Parathyroid adenoma (tissue), 2 donors: ENCODE measurements at regions not wholly inside any gene's neighbourhood (a gene's known extent, or its start where the extent isn't known, plus 50 kb on each side); places are given as distances from the start of the nearest gene placed in this dataset.
"Not testable (repeated sequence)": the region's sequence is repeated elsewhere in the genome, so short reads cannot be mapped to it uniquely, and the experiment has no call there.

Experiments used
- H2AFZ ChIP-seq: fragments of 300-600 bp; sonication (generic); one replicate; pipeline ENCODE4 v1.7.0; 2017; ENCODE audit warnings: antibody characterized with exemption, mild to moderate bottlenecking
- H3K27ac ChIP-seq: fragments of 300-600 bp; sonication (generic); one replicate; pipeline ENCODE4 v1.7.0; 2017
- H3K27me3 ChIP-seq: fragments of 300-600 bp; sonication (generic); one replicate; pipeline ENCODE4 v1.7.0; 2017; ENCODE audit warnings: low read length; ENCODE audit not compliant: control insufficient read depth, insufficient read depth
- H3K36me3 ChIP-seq: fragments of 300-600 bp; sonication (generic); one replicate; pipeline ENCODE4 v1.7.0; 2017; ENCODE audit warnings: low read length; ENCODE audit not compliant: control insufficient read depth, insufficient read depth
- H3K4me1 ChIP-seq: fragments of 300-600 bp; sonication (generic); one replicate; pipeline ENCODE4 v1.7.0; 2017; ENCODE audit warnings: control low read depth
- H3K4me2 ChIP-seq: fragments of 300-600 bp; sonication (generic); one replicate; pipeline ENCODE4 v1.7.0; 2017; ENCODE audit warnings: low read length
- H3K4me3 ChIP-seq: fragments of 300-600 bp; sonication (generic); one replicate; pipeline ENCODE4 v1.7.0; 2017; ENCODE audit warnings: low read depth, low read length
- H3K79me2 ChIP-seq: fragments of 300-600 bp; sonication (generic); one replicate; pipeline ENCODE4 v1.7.0; 2017; ENCODE audit warnings: control low read depth
- H3K9ac ChIP-seq: fragments of 300-600 bp; sonication (generic); one replicate; pipeline ENCODE4 v1.7.0; 2017; ENCODE audit warnings: mild to moderate bottlenecking
- H3K9me3 ChIP-seq: fragments of 300-600 bp; sonication (generic); one replicate; pipeline ENCODE4 v1.7.0; 2017; ENCODE audit warnings: low read length; ENCODE audit not compliant: control insufficient read depth
- CTCF ChIP-seq: fragments of 300-600 bp; sonication (generic); IDR thresholded peaks from one replicate; pipeline ENCODE4 v1.7.0; 2017; ENCODE audit warnings: antibody characterized with exemption, mild to moderate bottlenecking
- donor health status: primary hyperparathyroidism.

DNA sequence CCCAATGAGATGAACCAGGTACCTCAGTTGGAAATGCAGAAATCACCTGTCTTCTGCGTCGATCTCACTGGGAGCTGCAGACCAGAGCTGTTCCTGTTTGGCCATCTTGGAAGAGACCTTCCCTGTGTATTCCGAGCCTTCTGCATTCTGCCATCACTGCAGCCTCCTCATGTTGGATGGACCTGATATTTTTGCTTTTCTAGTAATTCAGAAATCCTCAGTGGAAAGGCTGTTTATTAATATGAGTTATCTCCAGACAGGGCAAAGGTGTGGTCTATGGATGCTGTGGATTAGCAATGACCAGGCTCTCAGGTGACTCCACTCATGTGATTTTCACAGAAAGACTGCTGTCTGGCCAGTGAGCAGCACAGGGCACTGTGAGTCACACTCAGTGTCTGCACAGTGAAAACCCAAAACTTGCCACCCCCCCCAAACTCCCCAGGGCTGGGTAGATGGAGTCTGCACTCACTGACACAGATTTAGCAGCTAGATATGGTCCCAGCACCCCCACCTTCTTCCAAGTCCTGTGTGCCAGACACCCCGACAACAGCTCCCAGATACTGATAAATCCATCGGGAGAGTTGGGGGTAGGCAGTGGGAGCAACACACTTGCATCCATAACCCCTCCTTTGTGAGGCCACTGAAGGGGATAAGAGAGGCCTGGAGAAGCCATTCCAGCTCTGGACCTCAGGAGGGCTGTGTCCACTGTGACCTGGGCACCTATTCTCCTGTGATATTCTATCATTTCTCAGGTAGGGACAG, 75.2 kb upstream of the TOP3B start:
- Histone ChIP-seq H2AFZ (no peak overlapping the region), H3K36me3 (no peaks in the 10 kb centered on the region), H3K4me3 (no peak overlapping the region)

GRCh38 chr22:22056809-22057594, 74.4 kb upstream of the TOP3B start:
- H3K27me3 ChIP-seq, H3K36me3 ChIP-seq, H3K4me3 ChIP-seq, H3K4me1 ChIP-seq, H3K79me2 ChIP-seq, H2AFZ ChIP-seq, H3K4me2 ChIP-seq, H3K9ac ChIP-seq, H3K9me3 ChIP-seq, H3K27ac ChIP-seq: not testable (repeated sequence)

More for the DNA sequence above, 75.2 kb upstream of the TOP3B start:
- Histone ChIP-seq H3K4me1 (no peaks in the 10 kb centered on the region), H3K27me3 (no peaks in the 10 kb centered on the region), H3K9ac (no peak overlapping the region), H3K27ac (no peak overlapping the region), H3K4me2 (no peak overlapping the region), H3K9me3 (no peaks in the 10 kb centered on the region), H3K79me2 (no peaks in the 10 kb centered on the region)
- no peak for TF ChIP-seq CTCF

DNA sequence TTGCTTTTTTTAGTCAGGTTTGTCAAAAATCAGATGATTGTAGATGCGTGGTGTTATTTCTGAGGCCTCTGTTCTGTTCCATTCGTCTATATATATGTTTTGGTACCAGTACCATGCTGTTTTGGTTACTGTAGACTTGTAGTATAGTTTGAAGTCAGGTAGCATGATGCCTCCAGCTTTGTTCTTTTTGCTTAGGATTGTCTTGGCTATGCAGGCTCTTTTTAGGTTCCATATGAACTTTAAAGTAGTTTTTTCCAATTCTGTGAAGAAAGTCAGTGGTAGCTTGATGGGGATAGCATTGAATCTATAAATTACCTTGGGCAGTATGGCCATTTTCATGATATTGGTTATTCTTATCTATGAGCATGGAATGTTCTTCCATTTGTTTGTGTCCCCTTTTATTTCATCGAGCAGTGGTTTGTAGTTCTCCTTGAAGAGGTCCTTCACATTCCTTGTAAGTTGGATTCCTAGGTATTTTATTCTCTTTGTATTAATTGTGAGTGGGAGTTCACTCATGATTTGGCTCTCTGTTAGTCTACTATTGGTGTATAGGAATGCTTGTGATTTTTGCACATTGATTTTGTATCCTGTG, 70.1 kb upstream of the TOP3B start:
- not testable (repeated sequence) for H3K36me3 ChIP-seq, H3K79me2 ChIP-seq, H3K9ac ChIP-seq, H3K4me3 ChIP-seq, H3K27me3 ChIP-seq, H3K27ac ChIP-seq, H3K9me3 ChIP-seq, H3K4me2 ChIP-seq, H2AFZ ChIP-seq, H3K4me1 ChIP-seq

DNA sequence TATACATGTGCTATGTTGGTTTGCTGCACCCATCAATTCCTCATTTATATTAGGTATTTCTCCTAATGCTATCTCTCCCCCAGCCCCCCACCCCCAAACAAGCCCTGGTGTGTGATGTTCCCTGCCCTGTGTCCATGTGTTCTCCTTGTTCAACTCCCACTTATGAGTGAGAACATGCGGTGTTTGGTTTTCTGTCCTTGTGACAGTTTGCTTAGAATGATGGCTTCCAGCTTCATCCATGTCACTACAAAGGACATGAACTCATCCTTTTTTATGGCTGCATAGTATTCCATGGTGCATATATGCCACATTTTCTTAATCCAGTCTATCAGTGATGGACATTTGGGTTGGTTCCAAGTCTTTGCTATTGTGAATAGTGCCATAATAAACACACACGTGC, 68.4 kb upstream of the TOP3B start:
- not testable (repeated sequence) for H3K4me1 ChIP-seq, H3K27ac ChIP-seq, H3K9ac ChIP-seq, H3K36me3 ChIP-seq, H3K79me2 ChIP-seq, H3K9me3 ChIP-seq, H3K4me3 ChIP-seq, H2AFZ ChIP-seq, H3K4me2 ChIP-seq, H3K27me3 ChIP-seq

- no peak overlapping the region for H3K9ac ChIP-seq
Observed at GRCh38 chr22:22050141-22050775, 67.7 kb upstream of the TOP3B start.

More at GRCh38 chr22:22050141-22050775, 67.7 kb upstream of the TOP3B start:
- no peak for TF ChIP-seq CTCF
- no peaks in the 10 kb centered on the region for H3K9me3 ChIP-seq
- no peaks in the 10 kb centered on the region for H3K79me2 ChIP-seq
- H3K4me2 ChIP-seq: no peak overlapping the region
- H3K4me3 ChIP-seq: no peak overlapping the region
- no peak overlapping the region for H3K27ac ChIP-seq
- no peaks in the 10 kb centered on the region for H3K4me1 ChIP-seq
- no peaks in the 10 kb centered on the region for H3K36me3 ChIP-seq
- H2AFZ ChIP-seq: no peak overlapping the region
- H3K27me3 ChIP-seq: no peaks in the 10 kb centered on the region
